ENCODE measurements at regions not wholly inside any gene's neighbourhood (a gene's known extent, or its start where the extent isn't known, plus 50 kb on each side); places are given as distances from the start of the nearest gene placed in this dataset.

DNA sequence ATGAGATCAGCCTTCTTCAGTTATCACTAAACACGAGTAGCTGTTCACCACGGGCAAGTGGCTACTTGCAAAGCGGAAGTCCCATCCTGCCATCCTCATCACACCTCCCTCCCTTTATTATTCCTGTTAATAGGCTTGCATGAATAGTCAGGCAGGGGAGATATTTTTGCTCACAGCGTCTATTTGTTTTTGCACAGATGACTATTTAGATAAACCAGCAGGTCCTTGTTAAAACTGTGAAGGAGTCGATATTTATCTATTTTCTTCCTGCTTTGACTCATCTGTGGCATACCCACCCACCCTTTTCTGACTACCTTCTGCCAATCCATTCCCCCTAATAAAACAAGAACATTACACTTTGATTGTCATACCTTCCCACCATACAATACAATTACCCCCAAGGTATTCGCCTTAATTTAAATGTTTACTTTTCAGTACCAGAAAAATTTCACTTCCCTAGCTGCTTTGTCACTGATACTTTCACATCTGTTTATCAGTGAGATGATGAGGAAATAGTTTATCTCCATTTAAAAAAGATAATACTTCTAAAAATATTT, 96.6 kb upstream of the BANK1 start:
- no peak for TF ChIP-seq EZH2 (IDR thresholded peaks at IDR 0.05; ENCODE audit: borderline replicate concordance, control insufficient read depth, low read depth, low read length)
- TF ChIP-seq POLR2AphosphoS2 (IDR thresholded peaks at IDR 0.05; ENCODE audit: low read depth, low read length), result no peak
- TF ChIP-seq, protein P1, sequence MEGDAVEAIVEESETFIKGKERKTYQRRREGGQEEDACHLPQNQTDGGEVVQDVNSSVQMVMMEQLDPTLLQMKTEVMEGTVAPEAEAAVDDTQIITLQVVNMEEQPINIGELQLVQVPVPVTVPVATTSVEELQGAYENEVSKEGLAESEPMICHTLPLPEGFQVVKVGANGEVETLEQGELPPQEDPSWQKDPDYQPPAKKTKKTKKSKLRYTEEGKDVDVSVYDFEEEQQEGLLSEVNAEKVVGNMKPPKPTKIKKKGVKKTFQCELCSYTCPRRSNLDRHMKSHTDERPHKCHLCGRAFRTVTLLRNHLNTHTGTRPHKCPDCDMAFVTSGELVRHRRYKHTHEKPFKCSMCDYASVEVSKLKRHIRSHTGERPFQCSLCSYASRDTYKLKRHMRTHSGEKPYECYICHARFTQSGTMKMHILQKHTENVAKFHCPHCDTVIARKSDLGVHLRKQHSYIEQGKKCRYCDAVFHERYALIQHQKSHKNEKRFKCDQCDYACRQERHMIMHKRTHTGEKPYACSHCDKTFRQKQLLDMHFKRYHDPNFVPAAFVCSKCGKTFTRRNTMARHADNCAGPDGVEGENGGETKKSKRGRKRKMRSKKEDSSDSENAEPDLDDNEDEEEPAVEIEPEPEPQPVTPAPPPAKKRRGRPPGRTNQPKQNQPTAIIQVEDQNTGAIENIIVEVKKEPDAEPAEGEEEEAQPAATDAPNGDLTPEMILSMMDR (IDR thresholded peaks at IDR 0.05 in 2 of 3, conservative IDR thresholded peaks at IDR 0.05 in 1 of 3; ENCODE audit: control insufficient read depth in 2 of 3, extremely low read depth in 1 of 3, insufficient read depth in 1 of 3, low read depth in 3 of 3, low read length in 3 of 3), result no peak
- TF ChIP-seq POLR2A (IDR thresholded peaks at IDR 0.05; ENCODE audit: low read depth, low read length), result no peak
- no peak for TF ChIP-seq RAD51 (IDR thresholded peaks at IDR 0.05)
- TF ChIP-seq POLR2AphosphoS5 (IDR thresholded peaks at IDR 0.05; ENCODE audit: low read length), result no peak
- no peak for TF ChIP-seq ZZZ3 (IDR thresholded peaks at IDR 0.05; ENCODE audit: control insufficient read depth, insufficient read length, low read depth)
- no peak for TF ChIP-seq SP1 (IDR thresholded peaks at IDR 0.05; ENCODE audit: low read depth, low read length)
- no peak for TF ChIP-seq SMAD1 (IDR thresholded peaks at IDR 0.05; ENCODE audit: low read depth, partially characterized antibody)
